Stomach (tissue), 4 donors: ENCODE measurements at regions not wholly inside any gene's neighbourhood (a gene's known extent, or its start where the extent isn't known, plus 50 kb on each side); places are given as distances from the start of the nearest gene placed in this dataset.

Experiments
- POLR2A ChIP-seq, 4 donors: fragments of 450-650 bp; IDR thresholded peaks; one replicate each; pipeline ENCODE4 v1.6.1; 2016; ENCODE audit warnings: antibody characterized with exemption in 4 of 4, control low read depth in 2 of 4, mild to moderate bottlenecking in 1 of 4, moderate library complexity in 1 of 4
- POLR2AphosphoS5 ChIP-seq, 3 donors: sonication (generic); formaldehyde crosslinking; IDR thresholded peaks; one replicate each; pipeline ENCODE4 v1.6.1; 2016; ENCODE audit warnings: antibody characterized with exemption in 3 of 3
- TF ChIP-seq, protein P1 (sequence below), 7 experiments: fragments of 450-650 bp in 4 of 7; fragments of 200-600 bp in 3 of 7; sonication (generic) in 3 of 7; IDR thresholded peaks; one replicate each; pipeline ENCODE4 v1.5.1; 2016 to 2019; ENCODE audit warnings: antibody characterized with exemption in 7 of 7, control low read depth in 2 of 7, mild to moderate bottlenecking in 1 of 7

GRCh38 chr9:111095441-111095840, 57.2 kb upstream of the LPAR1 start:
- TF ChIP-seq, protein P1, sequence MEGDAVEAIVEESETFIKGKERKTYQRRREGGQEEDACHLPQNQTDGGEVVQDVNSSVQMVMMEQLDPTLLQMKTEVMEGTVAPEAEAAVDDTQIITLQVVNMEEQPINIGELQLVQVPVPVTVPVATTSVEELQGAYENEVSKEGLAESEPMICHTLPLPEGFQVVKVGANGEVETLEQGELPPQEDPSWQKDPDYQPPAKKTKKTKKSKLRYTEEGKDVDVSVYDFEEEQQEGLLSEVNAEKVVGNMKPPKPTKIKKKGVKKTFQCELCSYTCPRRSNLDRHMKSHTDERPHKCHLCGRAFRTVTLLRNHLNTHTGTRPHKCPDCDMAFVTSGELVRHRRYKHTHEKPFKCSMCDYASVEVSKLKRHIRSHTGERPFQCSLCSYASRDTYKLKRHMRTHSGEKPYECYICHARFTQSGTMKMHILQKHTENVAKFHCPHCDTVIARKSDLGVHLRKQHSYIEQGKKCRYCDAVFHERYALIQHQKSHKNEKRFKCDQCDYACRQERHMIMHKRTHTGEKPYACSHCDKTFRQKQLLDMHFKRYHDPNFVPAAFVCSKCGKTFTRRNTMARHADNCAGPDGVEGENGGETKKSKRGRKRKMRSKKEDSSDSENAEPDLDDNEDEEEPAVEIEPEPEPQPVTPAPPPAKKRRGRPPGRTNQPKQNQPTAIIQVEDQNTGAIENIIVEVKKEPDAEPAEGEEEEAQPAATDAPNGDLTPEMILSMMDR (IDR thresholded peaks at IDR 0.05) = no peak
- TF ChIP-seq POLR2A (IDR thresholded peaks at IDR 0.05) = no peak
- no peak for TF ChIP-seq POLR2AphosphoS5 (IDR thresholded peaks at IDR 0.05)
